ENCODE measurements at regions not wholly inside any gene's neighbourhood (a gene's known extent, or its start where the extent isn't known, plus 50 kb on each side); places are given as distances from the start of the nearest gene placed in this dataset.

DNA sequence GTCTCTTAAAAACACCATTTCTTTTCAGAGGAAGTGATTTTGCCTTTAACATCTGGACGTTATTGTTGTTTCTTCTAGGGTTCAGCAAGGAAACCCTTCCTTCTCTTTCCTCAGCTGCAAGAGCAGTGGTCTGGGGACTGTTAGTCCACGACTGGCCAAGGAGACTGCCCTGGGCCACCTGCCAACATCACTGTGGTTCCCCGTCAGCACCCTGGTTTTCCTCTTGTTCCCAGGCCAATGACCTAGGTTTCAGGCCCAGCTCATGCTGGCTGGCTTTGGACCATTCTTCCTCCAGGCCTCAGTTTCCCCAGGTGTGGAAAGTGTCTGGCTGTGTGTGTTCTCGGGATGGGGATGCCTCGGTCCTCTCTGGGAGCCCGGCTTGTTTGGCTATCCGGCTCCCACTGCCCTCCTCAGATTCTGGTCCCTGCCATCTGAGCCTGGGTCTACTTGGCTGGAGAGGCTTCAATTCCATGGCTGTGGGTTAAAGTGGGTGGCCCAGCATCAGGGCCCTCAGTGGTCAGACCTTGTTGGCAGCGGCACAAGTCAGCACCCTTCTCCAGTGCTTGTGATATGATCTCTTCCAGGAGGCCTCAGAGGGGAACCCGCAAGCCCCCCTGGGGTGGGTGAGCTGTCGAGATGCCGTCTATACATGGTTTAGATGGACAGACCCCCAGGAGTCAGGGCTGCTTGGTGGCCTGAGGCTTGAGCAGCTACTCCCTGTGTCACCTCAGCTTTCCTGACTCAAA is 234.3 kb upstream of the HS6ST1 start:
- H3K4me3 ChIP-seq: no peak overlapping the region
- H3K27me3 ChIP-seq: no peaks in the 10 kb centered on the region
- no peaks in the 10 kb centered on the region for H3K36me3 ChIP-seq (replicated peaks; ENCODE audit: insufficient read depth, low read depth)
- no peak overlapping the region for H2AFZ ChIP-seq
- no peak for DNase-seq (ENCODE audit: low spot score)
- no peak overlapping the region for H3K4me2 ChIP-seq
- no peaks in the 10 kb centered on the region for H3K79me2 ChIP-seq
- 94% methylated on average over 11 of the region's 11 CpGs for WGBS (ENCODE audit: low lambda C conversion rate, missing lambda C conversion rate)
- no peak overlapping the region for H3K27ac ChIP-seq
- H4K20me1 ChIP-seq (ENCODE audit: insufficient read depth, poor library complexity, severe bottlenecking): no peaks in the 10 kb centered on the region
- no peaks in the 10 kb centered on the region for H3K9me3 ChIP-seq (ENCODE audit: low read depth)
- H3K4me1 ChIP-seq (ENCODE audit: insufficient read depth): no peaks in the 10 kb centered on the region
- H3K9me2 ChIP-seq (replicated peaks; ENCODE audit: insufficient read depth): no peaks in the 10 kb centered on the region
- TF ChIP-seq EZH2phosphoT487 (IDR thresholded peaks at IDR 0.05; ENCODE audit: low read depth, severe bottlenecking, unreplicated experiment): no peak
- no peak for TF ChIP-seq CTCF (IDR thresholded peaks at IDR 0.05; ENCODE audit: poor library complexity)
- TF ChIP-seq EZH2 (IDR thresholded peaks at IDR 0.05; ENCODE audit: borderline replicate concordance): no peak

GRCh38 chr2:128554151-128554769 is 235.6 kb upstream of the HS6ST1 start:
- no peak for DNase-seq (ENCODE audit: low spot score)
- TF ChIP-seq EZH2 (IDR thresholded peaks at IDR 0.05; ENCODE audit: borderline replicate concordance) (no peak), EZH2phosphoT487 (IDR thresholded peaks at IDR 0.05; ENCODE audit: low read depth, severe bottlenecking, unreplicated experiment) (no peak), CTCF (IDR thresholded peaks at IDR 0.05; ENCODE audit: poor library complexity) (no peak)
- no peaks in the 10 kb centered on the region for H3K4me1 ChIP-seq (ENCODE audit: insufficient read depth)
- H3K27me3 ChIP-seq: no peaks in the 10 kb centered on the region
- H3K27ac ChIP-seq: no peak overlapping the region
- H3K4me3 ChIP-seq: no peak overlapping the region
- H3K9me2 ChIP-seq (replicated peaks; ENCODE audit: insufficient read depth): no peaks in the 10 kb centered on the region
- H3K36me3 ChIP-seq (replicated peaks; ENCODE audit: insufficient read depth, low read depth): no peaks in the 10 kb centered on the region
- 98% methylated on average over 7 of the region's 7 CpGs for whole genome bisulfite sequencing (ENCODE audit: low lambda C conversion rate, missing lambda C conversion rate)
- no peak overlapping the region for H3K4me2 ChIP-seq
- no peak overlapping the region for H2AFZ ChIP-seq
- no peaks in the 10 kb centered on the region for H4K20me1 ChIP-seq (ENCODE audit: insufficient read depth, poor library complexity, severe bottlenecking)
- no peaks in the 10 kb centered on the region for H3K79me2 ChIP-seq
- no peaks in the 10 kb centered on the region for H3K9me3 ChIP-seq (ENCODE audit: low read depth)

DNA sequence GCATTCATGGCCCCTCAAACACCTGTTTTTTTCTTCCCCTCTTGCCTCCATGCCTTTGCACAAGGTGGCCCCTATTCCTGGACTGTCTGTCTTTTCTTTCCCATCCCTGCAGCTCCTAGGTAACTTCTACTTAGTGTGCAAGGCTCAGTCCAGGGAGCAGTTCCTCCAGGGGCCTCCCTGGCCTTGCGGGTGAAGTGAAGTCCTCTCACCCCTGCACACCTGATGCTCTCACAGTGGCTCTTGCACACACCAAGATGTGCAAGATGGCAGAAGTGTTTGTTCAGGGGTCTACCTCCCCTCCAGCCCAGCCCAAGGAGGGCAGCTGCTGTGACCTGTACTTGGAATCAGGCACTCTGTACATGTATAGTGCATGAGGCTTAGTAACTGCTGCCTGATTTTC is 236.8 kb upstream of the HS6ST1 start:
- no peak overlapping the region for H3K27ac ChIP-seq
- no peaks in the 10 kb centered on the region for H3K9me2 ChIP-seq (replicated peaks; ENCODE audit: insufficient read depth)
- no peak overlapping the region for H3K4me2 ChIP-seq
- TF ChIP-seq EZH2phosphoT487 (IDR thresholded peaks at IDR 0.05; ENCODE audit: low read depth, severe bottlenecking, unreplicated experiment) (no peak), CTCF (IDR thresholded peaks at IDR 0.05; ENCODE audit: poor library complexity) (no peak), EZH2 (IDR thresholded peaks at IDR 0.05; ENCODE audit: borderline replicate concordance) (no peak)
- WGBS (ENCODE audit: low lambda C conversion rate, missing lambda C conversion rate): 100% methylated on average over 1 of the region's 1 CpG
- H2AFZ ChIP-seq: no peak overlapping the region
- no peak overlapping the region for H3K4me3 ChIP-seq
- H3K27me3 ChIP-seq: no peaks in the 10 kb centered on the region
- H3K9me3 ChIP-seq (ENCODE audit: low read depth): no peaks in the 10 kb centered on the region
- H3K36me3 ChIP-seq (replicated peaks; ENCODE audit: insufficient read depth, low read depth): no peaks in the 10 kb centered on the region
- DNase-seq (ENCODE audit: low spot score): no peak
- H3K79me2 ChIP-seq: no peaks in the 10 kb centered on the region
- H3K4me1 ChIP-seq (ENCODE audit: insufficient read depth): no peaks in the 10 kb centered on the region
- H4K20me1 ChIP-seq (ENCODE audit: insufficient read depth, poor library complexity, severe bottlenecking): no peaks in the 10 kb centered on the region
